ENCODE measurements at regions not wholly inside any gene's neighbourhood (a gene's known extent, or its start where the extent isn't known, plus 50 kb on each side); places are given as distances from the start of the nearest gene placed in this dataset.

DNA sequence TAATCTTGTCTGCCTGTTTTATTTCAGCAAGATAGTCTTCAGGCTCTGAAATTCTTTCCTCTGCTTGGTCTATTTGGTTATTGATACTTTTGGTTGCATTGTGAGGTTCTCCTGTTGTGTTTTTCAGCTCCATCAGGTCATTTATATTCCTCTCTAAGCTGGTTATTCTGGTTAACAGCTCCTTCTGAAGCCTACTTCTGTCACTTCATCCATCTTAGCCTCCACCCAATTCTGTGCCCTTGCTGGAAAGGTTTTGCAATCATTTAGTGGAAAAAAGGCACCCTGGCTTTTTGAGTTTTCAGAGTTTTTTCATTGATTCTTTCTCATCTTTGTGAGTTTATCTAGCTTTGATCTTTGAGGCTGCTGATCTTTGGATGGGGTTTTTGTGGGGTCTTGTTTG is 647.7 kb downstream of the SPRY1 start:
- TF ChIP-seq SP1 (IDR thresholded peaks at IDR 0.05) (no peak), BHLHE40 (IDR thresholded peaks at IDR 0.05; ENCODE audit: borderline replicate concordance) (no peak), CTBP1 (IDR thresholded peaks at IDR 0.05; ENCODE audit: borderline replicate concordance) (no peak)
- TF ChIP-seq, protein P1, sequence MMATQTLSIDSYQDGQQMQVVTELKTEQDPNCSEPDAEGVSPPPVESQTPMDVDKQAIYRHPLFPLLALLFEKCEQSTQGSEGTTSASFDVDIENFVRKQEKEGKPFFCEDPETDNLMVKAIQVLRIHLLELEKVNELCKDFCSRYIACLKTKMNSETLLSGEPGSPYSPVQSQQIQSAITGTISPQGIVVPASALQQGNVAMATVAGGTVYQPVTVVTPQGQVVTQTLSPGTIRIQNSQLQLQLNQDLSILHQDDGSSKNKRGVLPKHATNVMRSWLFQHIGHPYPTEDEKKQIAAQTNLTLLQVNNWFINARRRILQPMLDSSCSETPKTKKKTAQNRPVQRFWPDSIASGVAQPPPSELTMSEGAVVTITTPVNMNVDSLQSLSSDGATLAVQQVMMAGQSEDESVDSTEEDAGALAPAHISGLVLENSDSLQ (IDR thresholded peaks at IDR 0.05) = no peak
